Activated CD8-positive, alpha-beta memory T cell treated with anti-CD3 and anti-CD28 coated beads, Interleukin-2, amount 10 ng/mL, durations not matched to agents 7 days and 5 days (primary cell): ENCODE measurements at regions not wholly inside any gene's neighbourhood (a gene's known extent, or its start where the extent isn't known, plus 50 kb on each side); places are given as distances from the start of the nearest gene placed in this dataset.

Experiments used
- ATAC-seq: fragments of 150-1000 bp; cut with Tn5 transposase; one replicate; pipeline ENCODE4 v1.10.0; 2021; ENCODE audit warnings: moderate library complexity
- CTCF ChIA-PET: fragments of 350-600 bp; sonication (Branson Sonifier 250); formaldehyde crosslinking; loops from one replicate; lab custom pipeline; 2021; ENCODE audit warnings: antibody characterized with exemption; lab: Charles Lee
- DNase-seq: peaks from one replicate; pipeline ENCODE4 v3.0.0-alpha.2; 2020
- H3K27ac Mint-ChIP-seq: one replicate; pipeline ENCODE4 v1.8.0; 2021; ENCODE audit warnings: mild to moderate bottlenecking, mixed read lengths
- H3K27me3 Mint-ChIP-seq: one replicate; pipeline ENCODE4 v1.8.0; 2021; ENCODE audit warnings: mixed read lengths
- H3K36me3 Mint-ChIP-seq: one replicate; pipeline ENCODE4 v1.8.0; 2021; ENCODE audit warnings: mild to moderate bottlenecking, mixed read lengths
- H3K4me1 Mint-ChIP-seq: one replicate; pipeline ENCODE4 v1.8.0; 2021; ENCODE audit warnings: mixed read lengths
- H3K4me3 Mint-ChIP-seq: one replicate; pipeline ENCODE4 v1.8.0; 2021; ENCODE audit warnings: mild to moderate bottlenecking, moderate library complexity, mixed read lengths
- H3K9me3 Mint-ChIP-seq: one replicate; pipeline ENCODE4 v1.8.0; 2022; ENCODE audit warnings: low read depth, mixed read lengths

GRCh38 chr2:193566886-193567285, 1372.2 kb upstream of the TMEFF2 start:
- no peaks in the 10 kb centered on the region for H3K9me3 Mint-ChIP-seq
- CTCF ChIA-PET: no interaction called here
- ATAC-seq (no peak), DNase-seq (no peak)
- H3K27ac Mint-ChIP-seq: no peak overlapping the region
- no peaks in the 10 kb centered on the region for H3K27me3 Mint-ChIP-seq
- no peak overlapping the region for H3K4me3 Mint-ChIP-seq
- no peaks in the 10 kb centered on the region for H3K4me1 Mint-ChIP-seq
- no peaks in the 10 kb centered on the region for H3K36me3 Mint-ChIP-seq

GRCh38 chr2:193566276-193566675, 1371.5 kb upstream of the TMEFF2 start:
- no peak overlapping the region for H3K4me3 Mint-ChIP-seq
- H3K4me1 Mint-ChIP-seq: no peaks in the 10 kb centered on the region
- no peak for ATAC-seq
- H3K9me3 Mint-ChIP-seq: no peaks in the 10 kb centered on the region
- H3K27me3 Mint-ChIP-seq: no peaks in the 10 kb centered on the region
- no peak for DNase-seq
- no peaks in the 10 kb centered on the region for H3K36me3 Mint-ChIP-seq
- no peak overlapping the region for H3K27ac Mint-ChIP-seq
- CTCF ChIA-PET: no interaction called here

GRCh38 chr2:193562031-193562430, 1367.3 kb upstream of the TMEFF2 start:
- H3K4me1 Mint-ChIP-seq: no peaks in the 10 kb centered on the region
- no peak for ATAC-seq
- DNase-seq: no peak
- CTCF ChIA-PET: no interaction called here
- no peaks in the 10 kb centered on the region for H3K9me3 Mint-ChIP-seq
- no peaks in the 10 kb centered on the region for H3K36me3 Mint-ChIP-seq
- H3K27me3 Mint-ChIP-seq: no peaks in the 10 kb centered on the region
- no peak overlapping the region for H3K4me3 Mint-ChIP-seq
- H3K27ac Mint-ChIP-seq: no peak overlapping the region

GRCh38 chr2:193561054-193561453, 1366.3 kb upstream of the TMEFF2 start:
- ATAC-seq: no peak
- no peak overlapping the region for H3K4me3 Mint-ChIP-seq
- no peaks in the 10 kb centered on the region for H3K27me3 Mint-ChIP-seq
- CTCF ChIA-PET: no interaction called here
- no peak overlapping the region for H3K27ac Mint-ChIP-seq
- no peaks in the 10 kb centered on the region for H3K4me1 Mint-ChIP-seq
- H3K9me3 Mint-ChIP-seq: no peaks in the 10 kb centered on the region
- DNase-seq: no peak
- no peaks in the 10 kb centered on the region for H3K36me3 Mint-ChIP-seq

GRCh38 chr2:193556766-193557470, 1362.2 kb upstream of the TMEFF2 start:
- ATAC-seq: no peak
- CTCF ChIA-PET: no interaction called here
- H3K27ac Mint-ChIP-seq: no peak overlapping the region

GRCh38 chr2:193549661-193550060, 1354.9 kb upstream of the TMEFF2 start:
- CTCF ChIA-PET: no interaction called here
- Mint-ChIP-seq H3K36me3 (no peaks in the 10 kb centered on the region), H3K27ac (no peak overlapping the region), H3K4me1 (no peaks in the 10 kb centered on the region), H3K4me3 (no peak overlapping the region), H3K27me3 (no peaks in the 10 kb centered on the region), H3K9me3 (peaks cover 2% of the 10 kb centered on the region)
- DNase-seq (no peak), ATAC-seq (no peak)

More at GRCh38 chr2:193556766-193557470, 1362.2 kb upstream of the TMEFF2 start:
- no peak for DNase-seq
- Mint-ChIP-seq H3K27me3 (no peaks in the 10 kb centered on the region), H3K4me3 (no peak overlapping the region), H3K36me3 (no peaks in the 10 kb centered on the region), H3K9me3 (no peaks in the 10 kb centered on the region), H3K4me1 (no peaks in the 10 kb centered on the region)

GRCh38 chr2:193542762-193543161, 1348.0 kb upstream of the TMEFF2 start:
- no peaks in the 10 kb centered on the region for H3K4me1 Mint-ChIP-seq
- H3K27ac Mint-ChIP-seq: no peak overlapping the region
- no peaks in the 10 kb centered on the region for H3K27me3 Mint-ChIP-seq
- no peak overlapping the region for H3K4me3 Mint-ChIP-seq
- no peak for ATAC-seq
- peaks cover 2% of the 10 kb centered on the region for H3K9me3 Mint-ChIP-seq
- H3K36me3 Mint-ChIP-seq: no peaks in the 10 kb centered on the region
- CTCF ChIA-PET: no interaction called here
- DNase-seq: no peak

GRCh38 chr2:193539188-193539587, 1344.5 kb upstream of the TMEFF2 start:
- Mint-ChIP-seq H3K4me1 (no peaks in the 10 kb centered on the region), H3K27me3 (no peaks in the 10 kb centered on the region), H3K27ac (no peak overlapping the region), H3K36me3 (no peaks in the 10 kb centered on the region), H3K9me3 (peaks cover 2% of the 10 kb centered on the region), H3K4me3 (no peak overlapping the region)
- ATAC-seq (no peak), DNase-seq (no peak)
- CTCF ChIA-PET: no interaction called here

- Mint-ChIP-seq H3K27me3 (no peaks in the 10 kb centered on the region), H3K36me3 (no peaks in the 10 kb centered on the region), H3K27ac (no peak overlapping the region), H3K4me1 (no peaks in the 10 kb centered on the region), H3K4me3 (no peak overlapping the region), H3K9me3 (peaks cover 2% of the 10 kb centered on the region)
- ATAC-seq (no peak), DNase-seq (no peak)
- CTCF ChIA-PET: no interaction called here
Measured at GRCh38 chr2:193538061-193538460, 1343.3 kb upstream of the TMEFF2 start.

GRCh38 chr2:193537531-193537930, 1342.8 kb upstream of the TMEFF2 start:
- H3K4me1 Mint-ChIP-seq: no peaks in the 10 kb centered on the region
- H3K27ac Mint-ChIP-seq: no peak overlapping the region
- H3K9me3 Mint-ChIP-seq: peaks cover 1% of the 10 kb centered on the region
- CTCF ChIA-PET: no interaction called here
- DNase-seq (no peak), ATAC-seq (no peak)
- H3K4me3 Mint-ChIP-seq: no peak overlapping the region
- no peaks in the 10 kb centered on the region for H3K36me3 Mint-ChIP-seq
- H3K27me3 Mint-ChIP-seq: no peaks in the 10 kb centered on the region

- H3K27me3 Mint-ChIP-seq: no peaks in the 10 kb centered on the region
- H3K27ac Mint-ChIP-seq: no peak overlapping the region
- no peak overlapping the region for H3K4me3 Mint-ChIP-seq
- H3K4me1 Mint-ChIP-seq: no peaks in the 10 kb centered on the region
- CTCF ChIA-PET: no interaction called here
- no peaks in the 10 kb centered on the region for H3K9me3 Mint-ChIP-seq
- no peak for ATAC-seq
- H3K36me3 Mint-ChIP-seq: no peaks in the 10 kb centered on the region
- no peak for DNase-seq
Measured at GRCh38 chr2:193528458-193528857, 1333.7 kb upstream of the TMEFF2 start.

GRCh38 chr2:193527146-193527545, 1332.4 kb upstream of the TMEFF2 start:
- Mint-ChIP-seq H3K36me3 (no peaks in the 10 kb centered on the region), H3K4me1 (no peaks in the 10 kb centered on the region), H3K9me3 (no peaks in the 10 kb centered on the region), H3K4me3 (no peak overlapping the region), H3K27me3 (no peaks in the 10 kb centered on the region), H3K27ac (no peak overlapping the region)
- DNase-seq (no peak), ATAC-seq (no peak)
- CTCF ChIA-PET: no interaction called here

- Mint-ChIP-seq H3K4me3 (no peak overlapping the region), H3K9me3 (no peaks in the 10 kb centered on the region), H3K27me3 (no peaks in the 10 kb centered on the region), H3K36me3 (no peaks in the 10 kb centered on the region), H3K27ac (no peak overlapping the region), H3K4me1 (no peaks in the 10 kb centered on the region)
- DNase-seq: no peak
- CTCF ChIA-PET: no interaction called here
- no peak for ATAC-seq
Measured at GRCh38 chr2:193523662-193524061, 1328.9 kb upstream of the TMEFF2 start.

GRCh38 chr2:193521523-193521922, 1326.8 kb upstream of the TMEFF2 start:
- H3K36me3 Mint-ChIP-seq: no peaks in the 10 kb centered on the region
- no peaks in the 10 kb centered on the region for H3K27me3 Mint-ChIP-seq
- H3K4me3 Mint-ChIP-seq: no peak overlapping the region
- ATAC-seq: no peak
- H3K4me1 Mint-ChIP-seq: no peaks in the 10 kb centered on the region
- no peak for DNase-seq
- H3K9me3 Mint-ChIP-seq: no peaks in the 10 kb centered on the region
- H3K27ac Mint-ChIP-seq: no peak overlapping the region
- CTCF ChIA-PET: no interaction called here
